ENCODE measurements at regions not wholly inside any gene's neighbourhood (a gene's known extent, or its start where the extent isn't known, plus 50 kb on each side); places are given as distances from the start of the nearest gene placed in this dataset.
"Not testable (repeated sequence)": the region's sequence is repeated elsewhere in the genome, so short reads cannot be mapped to it uniquely, and the experiment has no call there.

- no peak for DNase-seq (ENCODE audit: low spot score)
Observed at GRCh38 chr9:95732802-95733688, 142.4 kb upstream of the ERCC6L2 start.

- no peak for DNase-seq (ENCODE audit: low spot score)
Observed at GRCh38 chr9:95731876-95732275, 143.6 kb upstream of the ERCC6L2 start.

- no peak for DNase-seq (ENCODE audit: low spot score)
Observed at GRCh38 chr9:95729669-95730368, 145.7 kb upstream of the ERCC6L2 start.

- DNase-seq (ENCODE audit: low spot score) = no peak
Observed at GRCh38 chr9:95729046-95729445, 146.4 kb upstream of the ERCC6L2 start.

GRCh38 chr9:95727947-95728520 is 147.5 kb upstream of the ERCC6L2 start:
- DNase-seq (ENCODE audit: low spot score) = no peak

- peak; percentile 17 for DNase-seq (ENCODE audit: low spot score)
Observed at GRCh38 chr9:95726756-95727155, 148.7 kb upstream of the ERCC6L2 start.

- no peak for DNase-seq (ENCODE audit: low spot score)
Observed at GRCh38 chr9:95725045-95725444, 150.4 kb upstream of the ERCC6L2 start.

GRCh38 chr9:95724253-95724991 is 151.1 kb upstream of the ERCC6L2 start:
- DNase-seq (ENCODE audit: low spot score) = peak; percentile 74

GRCh38 chr9:95722141-95722540 is 153.3 kb upstream of the ERCC6L2 start:
- DNase-seq (ENCODE audit: low spot score) = no peak

- DNase-seq (ENCODE audit: low spot score) = no peak
Observed at GRCh38 chr9:95721061-95721531, 154.4 kb upstream of the ERCC6L2 start.

GRCh38 chr9:95720496-95720895 is 155.0 kb upstream of the ERCC6L2 start:
- no peak for DNase-seq (ENCODE audit: low spot score)

GRCh38 chr9:95719354-95719753 is 156.1 kb upstream of the ERCC6L2 start:
- no peak for DNase-seq (ENCODE audit: low spot score)

- no peak for DNase-seq (ENCODE audit: low spot score)
Observed at GRCh38 chr9:95718263-95718662, 157.2 kb upstream of the ERCC6L2 start.

- no peak for DNase-seq (ENCODE audit: low spot score)
Observed at GRCh38 chr9:95715868-95716435, 159.5 kb upstream of the ERCC6L2 start.

- no peak for DNase-seq (ENCODE audit: low spot score)
Observed at GRCh38 chr9:95710446-95710845, 165.0 kb upstream of the ERCC6L2 start.

- no peak for DNase-seq (ENCODE audit: low spot score)
Observed at GRCh38 chr9:95696701-95697100, 178.8 kb upstream of the ERCC6L2 start.

GRCh38 chr9:95691435-95691834 is 174.7 kb upstream of the PTCH1 start:
- DNase-seq (ENCODE audit: low spot score) = no peak

- no peak for DNase-seq (ENCODE audit: low spot score)
Observed at GRCh38 chr9:95689669-95690068, 172.9 kb upstream of the PTCH1 start.

- DNase-seq (ENCODE audit: low spot score) = no peak
Observed at GRCh38 chr9:95684516-95684915, 167.7 kb upstream of the PTCH1 start.

- not testable (repeated sequence) for DNase-seq (ENCODE audit: low spot score)
Observed at GRCh38 chr9:95680306-95680705, 163.5 kb upstream of the PTCH1 start.

GRCh38 chr9:95679874-95680273 is 163.1 kb upstream of the PTCH1 start:
- DNase-seq (ENCODE audit: low spot score) = no peak

GRCh38 chr9:95678759-95679158 is 162.0 kb upstream of the PTCH1 start:
- no peak for DNase-seq (ENCODE audit: low spot score)
